Lower lobe of right lung (tissue), 2 donors: ENCODE measurements at regions not wholly inside any gene's neighbourhood (a gene's known extent, or its start where the extent isn't known, plus 50 kb on each side); places are given as distances from the start of the nearest gene placed in this dataset.

ENCODE experiments used
- ATAC-seq, 2 donors: fragments of 200-7000 bp; cut with Tn5 transposase; one replicate each; pipeline ENCODE4 v1.9.1; 2020 to 2022; ENCODE audit warnings: mild to moderate bottlenecking in 2 of 2, moderate library complexity in 2 of 2
- DNase-seq: peaks from one replicate; pipeline ENCODE4 v3.0.0-alpha.2; 2020
- H3K27ac ChIP-seq: fragments of 200-600 bp; one replicate; pipeline ENCODE4 v1.8.0; 2022
- H3K27me3 ChIP-seq: fragments of 200-600 bp; one replicate; pipeline ENCODE4 v1.8.0; 2022; ENCODE audit warnings: low read depth
- H3K36me3 ChIP-seq: fragments of 200-600 bp; one replicate; pipeline ENCODE4 v1.8.0; 2022; ENCODE audit warnings: mild to moderate bottlenecking
- H3K4me1 ChIP-seq: fragments of 200-600 bp; one replicate; pipeline ENCODE4 v1.8.0; 2022
- H3K4me3 ChIP-seq: fragments of 200-600 bp; one replicate; pipeline ENCODE4 v1.8.0; 2022; ENCODE audit warnings: mild to moderate bottlenecking
- H3K9me3 ChIP-seq: fragments of 200-600 bp; one replicate; pipeline ENCODE4 v1.8.0; 2022
- CTCF ChIP-seq: fragments of 200-600 bp; IDR thresholded peaks from one replicate; pipeline ENCODE4 v1.8.0; 2022; ENCODE audit warnings: antibody characterized with exemption, mild to moderate bottlenecking
- intact Hi-C: fragments of 100-400 bp; cut with DNase I; formaldehyde crosslinking; loops from one replicate; pipeline ENCODE4 v1.11.0; 2022
- donor health status: DM: no; HTN: yes; CAD: no; lungs with severe emphysema.

DNA sequence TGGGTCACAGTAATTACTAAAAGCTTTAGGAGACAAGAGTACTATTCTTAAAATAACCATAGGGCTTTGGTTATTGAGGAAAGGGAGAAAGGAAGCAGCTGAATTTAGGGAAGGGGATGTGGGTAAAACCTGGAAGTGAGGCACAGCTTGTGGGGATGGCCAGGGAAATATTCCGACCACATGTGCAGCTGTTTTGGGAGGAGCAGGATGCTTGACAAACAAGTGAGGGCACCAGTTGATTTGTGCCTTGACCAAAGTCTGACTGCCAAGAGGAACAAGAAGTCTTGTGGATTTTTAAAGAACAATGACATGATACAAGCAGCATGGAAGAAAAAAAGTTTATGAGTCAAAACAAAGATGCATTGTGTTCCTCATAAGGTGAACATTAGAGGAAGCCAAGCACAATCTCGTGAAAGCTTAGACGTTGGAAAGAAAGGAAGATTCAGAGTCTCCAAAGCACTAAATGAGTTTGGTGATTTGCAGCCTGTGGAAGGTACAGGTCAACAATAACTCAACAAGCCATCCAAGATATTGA is 108.5 kb upstream of the GPC6 start:
- Histone ChIP-seq H3K27ac (no peak overlapping the region), H3K36me3 (no peaks in the 10 kb centered on the region), H3K4me1 (no peaks in the 10 kb centered on the region), H3K27me3 (no peaks in the 10 kb centered on the region), H3K4me3 (no peak overlapping the region), H3K9me3 (no peaks in the 10 kb centered on the region)
- no peak for TF ChIP-seq CTCF
- ATAC-seq: no peak
- DNase-seq: no peak
- intact Hi-C loops: no loop called here

GRCh38 chr13:93140912-93141311 is 85.7 kb upstream of the GPC6 start:
- intact Hi-C loops: no loop called here
- Histone ChIP-seq H3K27ac (no peak overlapping the region), H3K9me3 (no peaks in the 10 kb centered on the region), H3K4me1 (no peaks in the 10 kb centered on the region), H3K36me3 (no peaks in the 10 kb centered on the region), H3K27me3 (no peaks in the 10 kb centered on the region), H3K4me3 (no peak overlapping the region)
- DNase-seq (no peak), ATAC-seq (no peak)
- TF ChIP-seq CTCF: no peak

DNA sequence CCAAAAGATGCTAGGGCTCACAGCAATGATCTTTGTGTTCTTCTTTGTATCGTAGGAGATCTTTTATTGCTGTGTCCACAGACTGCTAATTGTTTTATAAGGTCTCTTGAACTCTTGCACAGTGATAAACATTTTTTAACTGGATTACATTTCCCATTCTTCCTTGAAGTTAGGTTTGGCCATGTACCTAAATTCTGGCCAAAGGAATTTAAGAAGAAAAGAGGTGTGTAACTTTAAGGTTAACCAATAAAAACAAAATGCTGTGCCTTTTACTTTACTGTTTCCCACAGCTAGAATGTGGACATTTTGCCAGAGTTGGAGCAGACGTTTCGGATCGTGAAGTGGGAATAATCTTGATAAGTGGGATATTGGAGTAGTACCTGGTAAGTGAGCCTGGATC is 82.6 kb upstream of the GPC6 start:
- H3K27me3 ChIP-seq: no peaks in the 10 kb centered on the region
- no peaks in the 10 kb centered on the region for H3K4me1 ChIP-seq
- intact Hi-C loops: no loop called here
- H3K4me3 ChIP-seq: no peak overlapping the region
- ATAC-seq (no peak), DNase-seq (no peak)
- H3K9me3 ChIP-seq: no peaks in the 10 kb centered on the region
- no peak overlapping the region for H3K27ac ChIP-seq
- H3K36me3 ChIP-seq: no peaks in the 10 kb centered on the region
- TF ChIP-seq CTCF: no peak

GRCh38 chr13:93145199-93145598 is 81.4 kb upstream of the GPC6 start:
- Histone ChIP-seq H3K4me3 (no peak overlapping the region), H3K27me3 (no peaks in the 10 kb centered on the region), H3K9me3 (no peaks in the 10 kb centered on the region), H3K4me1 (no peaks in the 10 kb centered on the region), H3K27ac (no peak overlapping the region), H3K36me3 (no peaks in the 10 kb centered on the region)
- DNase-seq (no peak), ATAC-seq (no peak)
- intact Hi-C loops: no loop called here
- no peak for TF ChIP-seq CTCF

- Histone ChIP-seq H3K36me3 (no peaks in the 10 kb centered on the region), H3K4me3 (no peak overlapping the region), H3K4me1 (no peaks in the 10 kb centered on the region), H3K27me3 (no peaks in the 10 kb centered on the region), H3K9me3 (no peaks in the 10 kb centered on the region), H3K27ac (no peak overlapping the region)
- ATAC-seq (no peak), DNase-seq (no peak)
- TF ChIP-seq CTCF: no peak
- intact Hi-C loops: no loop called here
Observed at GRCh38 chr13:93146584-93147297, 79.9 kb upstream of the GPC6 start.
